ENCODE measurements at regions not wholly inside any gene's neighbourhood (a gene's known extent, or its start where the extent isn't known, plus 50 kb on each side); places are given as distances from the start of the nearest gene placed in this dataset.
"Not testable (repeated sequence)": the region's sequence is repeated elsewhere in the genome, so short reads cannot be mapped to it uniquely, and the experiment has no call there.

GRCh38 chr4:123182289-123182688 is 214.3 kb upstream of the SPRY1 start:
- Histone ChIP-seq H3K27ac (ENCODE audit: low read depth in 1 of 2, low read length in 1 of 2) (no peak overlapping the region), H3K9ac (ENCODE audit: insufficient read depth in 1 of 2, low read length in 2 of 2) (no peak overlapping the region), H3K4me3 (no peak overlapping the region), H3K9me3 (ENCODE audit: control insufficient read depth in 4 of 4, insufficient read depth in 3 of 4, low read length in 3 of 4) (no peaks in the 10 kb centered on the region), H3K36me3 (ENCODE audit: control insufficient read depth in 4 of 4, insufficient read depth in 4 of 4, low read length in 4 of 4) (no peaks in the 10 kb centered on the region), H3K27me3 (ENCODE audit: control insufficient read depth in 3 of 3, insufficient read depth in 3 of 3, low read length in 2 of 3) (no peaks in the 10 kb centered on the region), H3K4me1 (ENCODE audit: control insufficient read depth in 5 of 5, insufficient read depth in 5 of 5, low read length in 5 of 5) (no peaks in the 10 kb centered on the region)
- DNase-seq (no peak), ATAC-seq (ENCODE audit: insufficient read depth, low FRiP score) (no peak)
- TF ChIP-seq CTCF (IDR thresholded peaks at IDR 0.05; ENCODE audit: control extremely low read depth, extremely low read depth), result no peak

- TF ChIP-seq CTCF (IDR thresholded peaks at IDR 0.05; ENCODE audit: control extremely low read depth, extremely low read depth), result no peak
- DNase-seq (no peak), ATAC-seq (ENCODE audit: insufficient read depth, low FRiP score) (no peak)
- Histone ChIP-seq H3K4me1 (ENCODE audit: control insufficient read depth in 5 of 5, insufficient read depth in 5 of 5, low read length in 5 of 5) (no peaks in the 10 kb centered on the region), H3K4me3 (no peak overlapping the region), H3K36me3 (ENCODE audit: control insufficient read depth in 4 of 4, insufficient read depth in 4 of 4, low read length in 4 of 4) (no peaks in the 10 kb centered on the region), H3K9me3 (ENCODE audit: control insufficient read depth in 4 of 4, insufficient read depth in 3 of 4, low read length in 3 of 4) (no peaks in the 10 kb centered on the region), H3K9ac (ENCODE audit: insufficient read depth in 1 of 2, low read length in 2 of 2) (no peak overlapping the region), H3K27ac (ENCODE audit: low read depth in 1 of 2, low read length in 1 of 2) (no peak overlapping the region), H3K27me3 (ENCODE audit: control insufficient read depth in 3 of 3, insufficient read depth in 3 of 3, low read length in 2 of 3) (no peaks in the 10 kb centered on the region)
- WGBS, 2 donors, result 73 to 79% methylated on average over 1 of the region's 1 CpG
These were observed 213.3 kb upstream of the SPRY1 start for GRCh38 chr4:123183308-123183707.

- not testable (repeated sequence) for H3K9ac ChIP-seq (ENCODE audit: insufficient read depth in 1 of 2, low read length in 2 of 2)
- WGBS, 2 donors, result 94 to 99% methylated on average over 2 of the region's 2 CpGs
These were observed 212.8 kb upstream of the SPRY1 start for GRCh38 chr4:123183754-123184153.

GRCh38 chr4:123186731-123187130 is 209.9 kb upstream of the SPRY1 start:
- no peak for TF ChIP-seq CTCF (IDR thresholded peaks at IDR 0.05; ENCODE audit: control extremely low read depth, extremely low read depth)
- no peaks in the 10 kb centered on the region for H3K27me3 ChIP-seq (ENCODE audit: control insufficient read depth in 3 of 3, insufficient read depth in 3 of 3, low read length in 2 of 3)
- H3K9me3 ChIP-seq (ENCODE audit: control insufficient read depth in 4 of 4, insufficient read depth in 3 of 4, low read length in 3 of 4), result no peaks in the 10 kb centered on the region
- 97 to 100% methylated on average over 1 of the region's 1 CpG for WGBS, 2 donors
- no peaks in the 10 kb centered on the region for H3K36me3 ChIP-seq (ENCODE audit: control insufficient read depth in 4 of 4, insufficient read depth in 4 of 4, low read length in 4 of 4)
- DNase-seq (no peak), ATAC-seq (ENCODE audit: insufficient read depth, low FRiP score) (no peak)
- no peak overlapping the region for H3K4me3 ChIP-seq
- H3K4me1 ChIP-seq (ENCODE audit: control insufficient read depth in 5 of 5, insufficient read depth in 5 of 5, low read length in 5 of 5), result no peaks in the 10 kb centered on the region
- H3K9ac ChIP-seq (ENCODE audit: insufficient read depth in 1 of 2, low read length in 2 of 2), result no peak overlapping the region
- H3K27ac ChIP-seq (ENCODE audit: low read depth in 1 of 2, low read length in 1 of 2), result no peak overlapping the region

More at GRCh38 chr4:123183754-123184153, 212.8 kb upstream of the SPRY1 start:
- DNase-seq; H3K9me3 ChIP-seq (ENCODE audit: control insufficient read depth in 4 of 4, insufficient read depth in 3 of 4, low read length in 3 of 4); H3K36me3 ChIP-seq (ENCODE audit: control insufficient read depth in 4 of 4, insufficient read depth in 4 of 4, low read length in 4 of 4); H3K27ac ChIP-seq (ENCODE audit: low read depth in 1 of 2, low read length in 1 of 2); H3K4me3 ChIP-seq; ATAC-seq (ENCODE audit: insufficient read depth, low FRiP score); H3K4me1 ChIP-seq (ENCODE audit: control insufficient read depth in 5 of 5, insufficient read depth in 5 of 5, low read length in 5 of 5); H3K27me3 ChIP-seq (ENCODE audit: control insufficient read depth in 3 of 3, insufficient read depth in 3 of 3, low read length in 2 of 3): not testable (repeated sequence)
